ENCODE measurements at regions not wholly inside any gene's neighbourhood (a gene's known extent, or its start where the extent isn't known, plus 50 kb on each side); places are given as distances from the start of the nearest gene placed in this dataset.

DNA sequence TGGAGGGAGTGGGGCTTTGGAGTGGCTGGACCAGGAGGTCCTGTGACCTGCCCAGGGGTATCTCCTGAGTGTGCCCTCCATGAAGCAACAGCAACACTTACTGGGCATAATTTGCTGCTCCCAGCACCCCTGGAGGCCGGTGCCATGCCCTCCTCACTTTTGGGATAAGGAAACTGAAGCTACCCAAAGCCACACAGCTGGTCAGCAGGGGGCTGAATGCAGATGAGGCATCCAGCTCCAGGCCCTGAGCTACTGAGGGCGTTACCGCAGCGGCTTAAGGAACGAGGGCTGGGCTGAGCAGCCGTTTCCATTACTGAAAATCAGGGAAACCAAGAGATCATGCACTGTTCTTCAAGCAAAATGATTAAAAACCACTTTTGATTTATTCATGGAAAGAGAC, 408.9 kb downstream of the GLRX3 start:
- H3K9me3 ChIP-seq (ENCODE audit: control insufficient read depth, low read length) = no peaks in the 10 kb centered on the region
- no peak overlapping the region for H3K9ac ChIP-seq (ENCODE audit: low read length)
- no peaks in the 10 kb centered on the region for H3K4me1 ChIP-seq (ENCODE audit: control insufficient read depth, insufficient read depth, low read length)
- DNase-seq (ENCODE audit: low read depth) = no peak
- peaks cover 10% of the 10 kb centered on the region for H3K27me3 ChIP-seq (replicated peaks; ENCODE audit: control insufficient read depth, insufficient read depth, low read length)
- H3K4me3 ChIP-seq (ENCODE audit: low read length) = no peak overlapping the region
- no peaks in the 10 kb centered on the region for H3K36me3 ChIP-seq (ENCODE audit: control insufficient read depth, insufficient read depth, low read length, severe bottlenecking)

DNA sequence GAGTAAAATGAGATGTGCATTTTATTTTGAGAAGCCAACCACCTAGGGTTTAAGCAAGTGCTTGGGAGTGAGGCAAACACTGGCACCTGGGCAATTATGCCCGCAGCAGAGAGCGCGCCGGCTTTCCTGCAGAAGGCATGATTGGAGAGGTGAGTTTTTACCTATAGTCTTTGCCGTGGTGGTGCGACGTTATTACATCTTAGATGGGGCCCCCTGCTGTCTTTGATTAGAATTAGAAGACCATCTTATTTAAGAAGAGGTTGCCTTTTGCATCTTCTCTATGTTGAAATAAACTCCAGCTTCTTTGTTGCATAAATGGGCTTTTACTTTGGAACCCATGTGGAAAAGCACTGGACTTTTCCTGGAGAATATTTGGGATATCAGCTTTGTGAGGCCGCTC, 409.5 kb downstream of the GLRX3 start:
- Histone ChIP-seq H3K27me3 (replicated peaks; ENCODE audit: control insufficient read depth, insufficient read depth, low read length) (peaks cover 10% of the 10 kb centered on the region), H3K9me3 (ENCODE audit: control insufficient read depth, low read length) (no peaks in the 10 kb centered on the region), H3K4me1 (ENCODE audit: control insufficient read depth, insufficient read depth, low read length) (no peaks in the 10 kb centered on the region)

DNA sequence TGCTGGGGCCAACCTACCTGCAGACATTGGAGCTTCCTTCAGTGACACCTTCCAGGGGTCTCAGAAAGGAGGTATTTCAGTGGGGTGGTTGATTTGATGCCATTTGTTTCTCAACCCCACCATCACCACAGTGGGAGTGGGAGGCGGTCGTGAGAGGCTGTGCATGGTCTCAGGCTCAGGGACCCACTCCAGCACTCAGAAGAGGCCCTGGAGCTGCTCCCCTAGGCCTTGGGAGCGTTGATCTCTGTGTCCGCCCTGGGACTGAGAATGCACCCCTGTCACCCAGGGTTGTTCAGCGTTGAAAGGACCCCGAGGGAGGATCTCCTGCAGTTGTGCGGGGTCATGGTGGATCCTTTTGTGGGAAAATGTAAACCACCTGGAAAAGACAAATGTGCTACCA, 410.6 kb downstream of the GLRX3 start:
- Histone ChIP-seq H3K4me1 (ENCODE audit: control insufficient read depth, insufficient read depth, low read length) (no peaks in the 10 kb centered on the region), H3K27me3 (replicated peaks; ENCODE audit: control insufficient read depth, insufficient read depth, low read length) (peaks cover 10% of the 10 kb centered on the region), H3K36me3 (ENCODE audit: control insufficient read depth, insufficient read depth, low read length, severe bottlenecking) (no peaks in the 10 kb centered on the region), H3K9ac (ENCODE audit: low read length) (no peak overlapping the region), H3K9me3 (ENCODE audit: control insufficient read depth, low read length) (no peaks in the 10 kb centered on the region), H3K4me3 (ENCODE audit: low read length) (no peak overlapping the region)
- no peak for DNase-seq (ENCODE audit: low read depth)

More for the DNA sequence above, 409.5 kb downstream of the GLRX3 start:
- DNase-seq (ENCODE audit: low read depth) = no peak
- H3K36me3 ChIP-seq (ENCODE audit: control insufficient read depth, insufficient read depth, low read length, severe bottlenecking) = no peaks in the 10 kb centered on the region
- H3K4me3 ChIP-seq (ENCODE audit: low read length) = no peak overlapping the region
- no peak overlapping the region for H3K9ac ChIP-seq (ENCODE audit: low read length)

DNA sequence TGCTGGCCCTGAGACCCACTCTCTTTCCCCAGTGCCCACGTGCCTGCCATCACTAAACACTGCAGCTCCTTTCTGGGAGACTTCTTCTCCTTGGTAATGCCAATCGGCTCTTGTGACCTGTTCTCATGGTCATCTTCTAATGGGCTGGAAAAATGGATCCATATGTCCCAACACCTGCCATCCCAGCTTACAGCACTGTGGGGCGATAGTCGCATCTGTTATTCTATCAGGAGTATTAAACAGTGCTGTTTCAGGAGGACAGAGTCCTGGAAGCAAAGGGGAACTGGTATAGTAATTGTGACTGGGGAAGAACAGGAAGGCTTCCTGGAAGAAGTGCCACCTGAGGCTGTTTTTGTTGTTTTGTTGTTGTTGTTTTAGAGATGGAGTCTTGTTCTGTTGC, 411.2 kb downstream of the GLRX3 start:
- no peak for DNase-seq (ENCODE audit: low read depth)
- peaks cover 10% of the 10 kb centered on the region for H3K27me3 ChIP-seq (replicated peaks; ENCODE audit: control insufficient read depth, insufficient read depth, low read length)
- H3K9ac ChIP-seq (ENCODE audit: low read length) = no peak overlapping the region
- no peak overlapping the region for H3K4me3 ChIP-seq (ENCODE audit: low read length)
- H3K4me1 ChIP-seq (ENCODE audit: control insufficient read depth, insufficient read depth, low read length) = no peaks in the 10 kb centered on the region
- no peaks in the 10 kb centered on the region for H3K9me3 ChIP-seq (ENCODE audit: control insufficient read depth, low read length)
- no peaks in the 10 kb centered on the region for H3K36me3 ChIP-seq (ENCODE audit: control insufficient read depth, insufficient read depth, low read length, severe bottlenecking)

DNA sequence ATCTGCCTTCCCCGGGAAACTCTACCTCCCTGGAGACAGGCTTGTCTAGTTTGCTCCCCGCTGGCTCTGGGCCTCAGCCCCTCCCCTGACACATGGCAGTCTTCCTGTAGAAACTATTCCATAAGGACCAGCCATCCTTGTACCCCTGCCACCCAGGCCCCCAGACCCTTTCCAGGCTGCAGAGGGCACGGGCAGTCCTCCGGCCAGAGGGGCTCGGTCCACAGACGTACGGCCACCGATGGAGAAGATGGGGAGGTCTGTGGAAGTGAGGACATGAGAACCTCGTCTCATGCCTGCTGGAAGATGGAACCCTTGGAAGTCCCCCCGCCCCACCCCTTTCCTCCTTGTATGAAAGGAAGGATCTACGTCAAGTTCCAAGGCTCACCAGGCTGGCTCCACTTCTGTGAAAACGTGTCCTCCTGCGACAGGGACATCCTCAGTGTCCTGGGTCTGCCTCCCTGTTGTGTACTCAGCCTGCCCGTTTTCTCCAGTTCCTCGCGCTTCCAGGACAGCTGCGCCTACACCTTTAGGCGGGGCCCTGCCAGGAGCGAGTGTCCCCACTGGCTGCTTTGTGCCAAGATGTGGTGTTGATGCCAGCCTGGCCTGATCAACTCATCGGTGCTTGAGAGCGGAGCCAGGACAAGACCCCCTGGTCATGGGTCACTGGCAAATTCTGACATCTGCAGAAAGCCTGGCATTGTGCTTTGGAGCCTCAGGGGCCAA, 414.9 kb downstream of the GLRX3 start:
- Histone ChIP-seq H3K36me3 (ENCODE audit: control insufficient read depth, insufficient read depth, low read length, severe bottlenecking) (no peaks in the 10 kb centered on the region), H3K4me1 (ENCODE audit: control insufficient read depth, insufficient read depth, low read length) (no peaks in the 10 kb centered on the region)

DNA sequence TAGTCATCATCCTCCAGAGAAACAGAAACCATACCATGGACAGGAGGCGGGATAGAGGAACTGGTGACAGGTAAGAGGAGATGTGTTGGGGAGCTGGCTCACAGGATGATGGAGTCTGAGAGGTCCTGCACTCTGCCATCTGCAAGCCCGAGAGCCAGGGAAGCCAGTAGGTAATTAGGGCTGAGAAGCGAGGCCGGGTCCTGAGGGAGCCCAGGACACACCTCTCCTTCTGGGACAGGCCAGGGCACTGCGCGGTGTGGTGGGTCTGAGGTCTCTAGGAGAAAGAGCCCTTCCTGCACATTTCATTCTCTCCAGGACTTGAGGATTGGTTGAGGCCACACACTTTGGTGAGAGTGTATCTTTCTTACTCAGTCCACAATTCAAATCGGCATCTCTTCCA, 415.5 kb downstream of the GLRX3 start:
- no peak for DNase-seq (ENCODE audit: low read depth)
- H3K27me3 ChIP-seq (replicated peaks; ENCODE audit: control insufficient read depth, insufficient read depth, low read length) = no peaks in the 10 kb centered on the region
- no peaks in the 10 kb centered on the region for H3K36me3 ChIP-seq (ENCODE audit: control insufficient read depth, insufficient read depth, low read length, severe bottlenecking)
- no peak overlapping the region for H3K4me3 ChIP-seq (ENCODE audit: low read length)
- no peak overlapping the region for H3K9ac ChIP-seq (ENCODE audit: low read length)
- no peaks in the 10 kb centered on the region for H3K9me3 ChIP-seq (ENCODE audit: control insufficient read depth, low read length)
- H3K4me1 ChIP-seq (ENCODE audit: control insufficient read depth, insufficient read depth, low read length) = no peaks in the 10 kb centered on the region

More for the DNA sequence above, 414.9 kb downstream of the GLRX3 start:
- no peaks in the 10 kb centered on the region for H3K27me3 ChIP-seq (replicated peaks; ENCODE audit: control insufficient read depth, insufficient read depth, low read length)
- H3K9ac ChIP-seq (ENCODE audit: low read length) = no peak overlapping the region
- no peaks in the 10 kb centered on the region for H3K9me3 ChIP-seq (ENCODE audit: control insufficient read depth, low read length)
- no peak for DNase-seq (ENCODE audit: low read depth)
- no peak overlapping the region for H3K4me3 ChIP-seq (ENCODE audit: low read length)

DNA sequence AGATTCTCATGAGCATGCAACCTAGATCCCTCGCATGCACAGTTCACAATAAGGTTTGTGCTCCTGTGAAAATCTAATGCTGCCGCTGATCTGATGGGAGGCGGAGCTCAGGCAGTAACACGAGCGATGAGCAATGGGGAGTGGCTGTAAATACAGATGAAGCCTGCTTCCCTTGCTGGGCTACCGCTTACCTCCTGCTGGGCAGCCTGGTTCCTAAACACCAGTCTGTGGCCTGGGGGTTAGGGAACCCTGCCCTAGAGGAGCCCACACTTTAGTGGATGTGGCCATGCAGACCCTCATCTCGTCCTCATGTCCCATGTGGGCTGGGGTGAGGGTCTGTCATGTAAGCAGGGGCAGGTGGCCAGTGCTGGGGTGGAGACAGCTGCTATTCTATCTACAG, 417.6 kb downstream of the GLRX3 start:
- no peaks in the 10 kb centered on the region for H3K36me3 ChIP-seq (ENCODE audit: control insufficient read depth, insufficient read depth, low read length, severe bottlenecking)
- H3K4me1 ChIP-seq (ENCODE audit: control insufficient read depth, insufficient read depth, low read length) = no peaks in the 10 kb centered on the region
- H3K9ac ChIP-seq (ENCODE audit: low read length) = no peak overlapping the region
- DNase-seq (ENCODE audit: low read depth) = no peak
- H3K27me3 ChIP-seq (replicated peaks; ENCODE audit: control insufficient read depth, insufficient read depth, low read length) = no peaks in the 10 kb centered on the region
- no peak overlapping the region for H3K4me3 ChIP-seq (ENCODE audit: low read length)
- no peaks in the 10 kb centered on the region for H3K9me3 ChIP-seq (ENCODE audit: control insufficient read depth, low read length)

DNA sequence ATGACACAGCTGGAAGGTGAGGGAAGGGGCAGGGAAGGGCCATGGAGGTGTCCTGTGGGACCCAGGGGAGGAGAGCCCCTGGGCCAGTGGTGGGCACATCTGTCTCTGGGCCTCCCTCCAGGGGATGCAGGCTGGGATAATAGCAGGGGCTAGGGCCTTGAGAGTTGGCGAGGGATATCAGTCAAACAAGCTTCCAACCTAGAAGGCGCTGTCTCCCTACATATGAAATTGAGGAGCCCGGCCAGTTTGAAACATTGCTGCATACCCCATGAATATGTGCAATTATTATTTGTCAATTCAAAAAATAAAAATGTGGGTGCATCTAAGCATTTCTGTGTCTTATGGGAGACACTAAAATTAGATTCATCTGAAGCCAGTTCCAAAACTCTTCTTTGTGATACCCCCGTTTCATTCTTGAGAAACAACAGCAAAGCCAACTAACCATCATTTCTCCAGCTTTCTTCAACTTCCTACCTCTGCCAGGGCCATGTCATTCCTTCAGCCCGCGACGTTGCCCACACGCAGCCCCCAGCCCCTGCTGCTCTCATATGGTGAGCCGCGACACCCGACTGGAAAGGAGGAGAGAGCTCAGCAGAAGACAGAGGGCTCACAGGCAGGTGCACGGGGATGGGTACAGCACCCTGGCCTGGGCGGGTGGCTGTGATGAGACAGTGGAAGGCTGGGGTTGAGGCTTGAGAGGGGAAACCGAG, 418.7 kb downstream of the GLRX3 start:
- no peak for DNase-seq (ENCODE audit: low read depth)

DNA sequence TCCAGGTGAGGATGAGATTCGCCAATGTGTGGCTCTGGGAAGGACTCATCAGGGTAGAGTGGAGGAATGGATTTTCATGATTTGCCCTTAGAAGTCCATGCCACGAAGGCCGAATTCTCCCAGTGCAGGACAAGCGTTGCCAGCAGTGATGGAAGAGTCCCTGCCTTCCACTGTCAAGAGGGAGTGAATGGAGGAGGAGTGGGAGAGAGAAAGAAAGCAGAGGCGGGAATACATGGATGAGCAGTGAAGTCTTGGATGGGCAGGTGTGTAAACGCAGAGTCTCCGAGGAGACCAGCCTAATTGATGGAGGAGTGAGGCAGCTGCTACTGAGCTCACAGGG, 419.2 kb downstream of the GLRX3 start:
- no peak for DNase-seq (ENCODE audit: low read depth)
- H3K4me3 ChIP-seq (ENCODE audit: low read length) = no peak overlapping the region
- no peaks in the 10 kb centered on the region for H3K27me3 ChIP-seq (replicated peaks; ENCODE audit: control insufficient read depth, insufficient read depth, low read length)
- no peak overlapping the region for H3K9ac ChIP-seq (ENCODE audit: low read length)
- no peaks in the 10 kb centered on the region for H3K9me3 ChIP-seq (ENCODE audit: control insufficient read depth, low read length)
- no peaks in the 10 kb centered on the region for H3K4me1 ChIP-seq (ENCODE audit: control insufficient read depth, insufficient read depth, low read length)
- no peaks in the 10 kb centered on the region for H3K36me3 ChIP-seq (ENCODE audit: control insufficient read depth, insufficient read depth, low read length, severe bottlenecking)

More for the DNA sequence above, 418.7 kb downstream of the GLRX3 start:
- Histone ChIP-seq H3K9me3 (ENCODE audit: control insufficient read depth, low read length) (no peaks in the 10 kb centered on the region), H3K27me3 (replicated peaks; ENCODE audit: control insufficient read depth, insufficient read depth, low read length) (no peaks in the 10 kb centered on the region), H3K4me1 (ENCODE audit: control insufficient read depth, insufficient read depth, low read length) (no peaks in the 10 kb centered on the region), H3K9ac (ENCODE audit: low read length) (no peak overlapping the region), H3K4me3 (ENCODE audit: low read length) (no peak overlapping the region), H3K36me3 (ENCODE audit: control insufficient read depth, insufficient read depth, low read length, severe bottlenecking) (no peaks in the 10 kb centered on the region)

DNA sequence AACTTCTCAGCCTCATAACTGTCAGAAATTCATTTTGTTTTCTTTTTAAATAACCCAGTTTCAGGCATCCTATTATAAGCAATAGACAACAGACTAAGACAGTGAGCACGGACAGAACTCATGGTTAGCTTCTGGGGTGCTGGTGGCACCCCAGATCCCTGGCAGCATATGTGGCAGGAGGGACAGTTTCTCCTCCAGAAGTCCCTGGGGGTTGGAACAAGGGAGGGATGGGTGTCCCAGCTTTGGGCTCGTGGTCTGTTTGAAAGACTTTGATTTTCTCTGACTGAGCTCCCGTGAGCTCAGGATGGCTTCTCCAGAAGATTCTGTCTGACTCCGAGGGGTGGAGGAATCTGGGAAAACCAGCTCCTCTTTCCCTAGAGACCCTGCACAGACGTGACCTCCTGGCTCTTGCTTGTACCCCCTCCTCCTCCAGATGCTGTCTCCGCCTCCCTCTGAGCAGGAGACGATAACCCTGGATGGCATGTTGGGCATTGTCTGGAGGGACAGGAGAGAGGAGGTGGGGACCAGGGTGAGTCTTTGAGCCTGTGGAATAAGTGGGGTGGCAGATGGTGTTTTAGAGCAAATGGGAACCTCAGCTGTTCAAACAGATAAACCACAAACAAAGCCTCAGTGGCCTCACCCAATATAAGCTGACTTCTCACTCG, 421.1 kb downstream of the GLRX3 start:
- no peaks in the 10 kb centered on the region for H3K4me1 ChIP-seq (ENCODE audit: control insufficient read depth, insufficient read depth, low read length)
- H3K9ac ChIP-seq (ENCODE audit: low read length) = no peak overlapping the region
- no peak for DNase-seq (ENCODE audit: low read depth)
- H3K9me3 ChIP-seq (ENCODE audit: control insufficient read depth, low read length) = no peaks in the 10 kb centered on the region
- no peaks in the 10 kb centered on the region for H3K27me3 ChIP-seq (replicated peaks; ENCODE audit: control insufficient read depth, insufficient read depth, low read length)
- no peak overlapping the region for H3K4me3 ChIP-seq (ENCODE audit: low read length)
- H3K36me3 ChIP-seq (ENCODE audit: control insufficient read depth, insufficient read depth, low read length, severe bottlenecking) = no peaks in the 10 kb centered on the region

DNA sequence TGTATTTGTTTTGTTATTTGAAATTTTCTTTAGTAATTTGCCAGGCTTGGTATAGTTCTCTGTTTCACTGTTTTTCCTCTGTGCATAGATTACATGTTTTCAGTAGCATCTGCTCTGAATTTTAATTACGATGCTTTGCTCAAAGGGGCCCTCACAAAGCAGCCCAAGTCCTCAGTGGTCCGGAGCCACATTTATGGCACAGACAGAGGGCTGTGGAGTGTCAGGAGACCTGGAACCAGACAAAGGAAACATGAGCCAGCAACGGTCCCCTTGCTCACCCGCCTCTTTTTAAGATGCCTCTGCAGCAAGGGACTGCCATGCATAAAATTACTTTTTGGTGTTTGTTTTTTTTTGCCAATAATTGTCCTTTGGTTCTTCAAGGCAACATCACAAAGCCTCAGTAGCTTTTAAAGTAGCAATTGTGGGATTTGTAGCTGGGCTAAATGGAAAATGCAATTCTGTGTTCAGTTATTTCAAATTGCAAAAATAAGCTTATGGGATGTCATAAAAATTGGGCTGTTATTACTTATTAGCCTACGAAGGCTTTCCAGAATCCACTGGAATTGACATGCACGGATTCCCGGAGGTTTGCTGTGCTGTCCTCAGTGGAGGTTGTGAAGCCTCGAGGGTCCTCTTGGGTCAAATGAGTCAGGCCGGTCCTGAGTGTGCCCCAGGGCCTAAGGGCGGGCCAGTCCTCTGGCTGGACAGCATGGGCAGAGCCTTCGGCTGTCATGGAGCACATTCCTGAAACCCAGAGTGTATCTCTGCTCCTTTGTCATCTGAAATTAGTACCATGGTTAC, 422.8 kb downstream of the GLRX3 start:
- H3K27me3 ChIP-seq (replicated peaks; ENCODE audit: control insufficient read depth, insufficient read depth, low read length) = no peaks in the 10 kb centered on the region
- DNase-seq (ENCODE audit: low read depth) = no peak
- H3K9ac ChIP-seq (ENCODE audit: low read length) = no peak overlapping the region
- no peaks in the 10 kb centered on the region for H3K9me3 ChIP-seq (ENCODE audit: control insufficient read depth, low read length)
- H3K36me3 ChIP-seq (ENCODE audit: control insufficient read depth, insufficient read depth, low read length, severe bottlenecking) = no peaks in the 10 kb centered on the region
- no peak overlapping the region for H3K4me3 ChIP-seq (ENCODE audit: low read length)
- no peaks in the 10 kb centered on the region for H3K4me1 ChIP-seq (ENCODE audit: control insufficient read depth, insufficient read depth, low read length)
